Stimulated activated effector memory CD8-positive, alpha-beta T cell treated with anti-CD3 and anti-CD28 coated beads, Interleukin-12 subunit alpha, Interleukin-12 subunit beta, amount 100 ng/mL, for 72 hours (primary cell): ENCODE measurements at regions not wholly inside any gene's neighbourhood (a gene's known extent, or its start where the extent isn't known, plus 50 kb on each side); places are given as distances from the start of the nearest gene placed in this dataset.

Experiments used
- ATAC-seq: fragments of 150-1000 bp; cut with Tn5 transposase; 2 replicates; pipeline ENCODE4 v1.10.0; 2021
- DNase-seq, 2 donors: peaks; one replicate each; pipeline ENCODE4 v3.0.0; 2021 to 2022; ENCODE audit warnings: low spot score in 2 of 2
- H3K27ac Mint-ChIP-seq: one replicate; pipeline ENCODE4 v1.8.0; 2022; ENCODE audit warnings: mild to moderate bottlenecking, mixed read lengths
- H3K36me3 Mint-ChIP-seq: one replicate; pipeline ENCODE4 v1.8.0; 2022; ENCODE audit warnings: mild to moderate bottlenecking, mixed read lengths
- H3K4me1 Mint-ChIP-seq: one replicate; pipeline ENCODE4 v1.8.0; 2022; ENCODE audit warnings: mixed read lengths
- H3K4me3 Mint-ChIP-seq: one replicate; pipeline ENCODE4 v1.8.0; 2022; ENCODE audit warnings: mild to moderate bottlenecking, mixed read lengths
- H3K9me3 Mint-ChIP-seq: one replicate; pipeline ENCODE4 v1.8.0; 2022; ENCODE audit warnings: mixed read lengths

GRCh38 chr2:123040506-123040905 is 984.6 kb upstream of the CNTNAP5 start:
- no peak for DNase-seq
- H3K4me1 Mint-ChIP-seq: no peaks in the 10 kb centered on the region
- H3K36me3 Mint-ChIP-seq: no peaks in the 10 kb centered on the region

GRCh38 chr2:123043458-123043857 is 981.6 kb upstream of the CNTNAP5 start:
- Mint-ChIP-seq H3K36me3 (no peaks in the 10 kb centered on the region), H3K27ac (no peak overlapping the region), H3K9me3 (peaks cover 21% of the 10 kb centered on the region), H3K4me1 (no peaks in the 10 kb centered on the region), H3K4me3 (no peak overlapping the region)
- DNase-seq (no peak), ATAC-seq (no peak)

More at GRCh38 chr2:123040506-123040905, 984.6 kb upstream of the CNTNAP5 start:
- H3K27ac Mint-ChIP-seq: no peak overlapping the region
- H3K4me3 Mint-ChIP-seq: no peak overlapping the region
- peaks cover 24% of the 10 kb centered on the region for H3K9me3 Mint-ChIP-seq
- no peak for ATAC-seq

GRCh38 chr2:123045713-123046112 is 979.4 kb upstream of the CNTNAP5 start:
- no peaks in the 10 kb centered on the region for H3K4me1 Mint-ChIP-seq

GRCh38 chr2:123047186-123047585 is 977.9 kb upstream of the CNTNAP5 start:
- H3K4me3 Mint-ChIP-seq: no peak overlapping the region
- no peaks in the 10 kb centered on the region for H3K36me3 Mint-ChIP-seq
- H3K27ac Mint-ChIP-seq: no peak overlapping the region
- no peak for DNase-seq
- H3K9me3 Mint-ChIP-seq: peaks cover 13% of the 10 kb centered on the region
- ATAC-seq: no peak
- no peaks in the 10 kb centered on the region for H3K4me1 Mint-ChIP-seq

More at GRCh38 chr2:123045713-123046112, 979.4 kb upstream of the CNTNAP5 start:
- Mint-ChIP-seq H3K27ac (no peak overlapping the region), H3K36me3 (no peaks in the 10 kb centered on the region), H3K4me3 (no peak overlapping the region), H3K9me3 (peaks cover 13% of the 10 kb centered on the region)
- ATAC-seq: no peak
- DNase-seq: no peak

GRCh38 chr2:123051136-123051535 is 974.0 kb upstream of the CNTNAP5 start:
- Mint-ChIP-seq H3K36me3 (no peaks in the 10 kb centered on the region), H3K4me1 (no peaks in the 10 kb centered on the region), H3K9me3 (peaks cover 12% of the 10 kb centered on the region), H3K27ac (no peak overlapping the region), H3K4me3 (no peak overlapping the region)
- DNase-seq: no peak
- no peak for ATAC-seq

GRCh38 chr2:123061534-123061933 is 963.6 kb upstream of the CNTNAP5 start:
- Mint-ChIP-seq H3K36me3 (no peaks in the 10 kb centered on the region), H3K4me1 (no peaks in the 10 kb centered on the region), H3K27ac (no peak overlapping the region), H3K9me3 (peaks cover 32% of the 10 kb centered on the region), H3K4me3 (no peak overlapping the region)
- DNase-seq (no peak), ATAC-seq (no peak)

GRCh38 chr2:123073371-123073770 is 951.7 kb upstream of the CNTNAP5 start:
- Mint-ChIP-seq H3K36me3 (no peaks in the 10 kb centered on the region), H3K9me3 (peaks cover 15% of the 10 kb centered on the region), H3K4me1 (no peaks in the 10 kb centered on the region), H3K4me3 (no peak overlapping the region), H3K27ac (no peak overlapping the region)
- ATAC-seq (no peak), DNase-seq (no peak)

- Mint-ChIP-seq H3K4me1 (no peaks in the 10 kb centered on the region), H3K27ac (no peak overlapping the region), H3K9me3 (peaks cover 15% of the 10 kb centered on the region), H3K36me3 (no peaks in the 10 kb centered on the region), H3K4me3 (no peak overlapping the region)
- no peak for ATAC-seq
- DNase-seq: no peak
These were observed 951.1 kb upstream of the CNTNAP5 start for GRCh38 chr2:123073956-123074355.

GRCh38 chr2:123077101-123077500 is 948.0 kb upstream of the CNTNAP5 start:
- Mint-ChIP-seq H3K4me3 (no peak overlapping the region), H3K27ac (no peak overlapping the region), H3K9me3 (peaks cover 12% of the 10 kb centered on the region), H3K36me3 (no peaks in the 10 kb centered on the region), H3K4me1 (no peaks in the 10 kb centered on the region)
- DNase-seq (no peak), ATAC-seq (no peak)

- DNase-seq: no peak
- Mint-ChIP-seq H3K27ac (no peak overlapping the region), H3K4me1 (no peaks in the 10 kb centered on the region), H3K9me3 (peaks cover 19% of the 10 kb centered on the region), H3K36me3 (no peaks in the 10 kb centered on the region), H3K4me3 (no peak overlapping the region)
- no peak for ATAC-seq
These were observed 944.8 kb upstream of the CNTNAP5 start for GRCh38 chr2:123080331-123080730.

GRCh38 chr2:123085484-123085883 is 939.6 kb upstream of the CNTNAP5 start:
- Mint-ChIP-seq H3K4me3 (no peak overlapping the region), H3K9me3 (peaks cover 26% of the 10 kb centered on the region), H3K36me3 (no peaks in the 10 kb centered on the region), H3K27ac (no peak overlapping the region), H3K4me1 (no peaks in the 10 kb centered on the region)
- DNase-seq (no peak), ATAC-seq (no peak)

- H3K27ac Mint-ChIP-seq: no peak overlapping the region
- ATAC-seq (no peak), DNase-seq (no peak)
- H3K36me3 Mint-ChIP-seq: no peaks in the 10 kb centered on the region
- H3K4me1 Mint-ChIP-seq: no peaks in the 10 kb centered on the region
- H3K4me3 Mint-ChIP-seq: no peak overlapping the region
- peaks cover 26% of the 10 kb centered on the region for H3K9me3 Mint-ChIP-seq
These were observed 938.3 kb upstream of the CNTNAP5 start for GRCh38 chr2:123086613-123087385.

- DNase-seq: no peak
- no peaks in the 10 kb centered on the region for H3K36me3 Mint-ChIP-seq
- peaks cover 18% of the 10 kb centered on the region for H3K9me3 Mint-ChIP-seq
- ATAC-seq: no peak
- no peak overlapping the region for H3K27ac Mint-ChIP-seq
- H3K4me3 Mint-ChIP-seq: no peak overlapping the region
- no peaks in the 10 kb centered on the region for H3K4me1 Mint-ChIP-seq
These were observed 933.6 kb upstream of the CNTNAP5 start for GRCh38 chr2:123091471-123091870.

- Mint-ChIP-seq H3K4me3 (no peak overlapping the region), H3K36me3 (no peaks in the 10 kb centered on the region), H3K27ac (no peak overlapping the region), H3K4me1 (no peaks in the 10 kb centered on the region), H3K9me3 (peaks cover 17% of the 10 kb centered on the region)
- ATAC-seq (no peak), DNase-seq (no peak)
These were observed 931.9 kb upstream of the CNTNAP5 start for GRCh38 chr2:123093199-123093598.

GRCh38 chr2:123095219-123095835 is 929.8 kb upstream of the CNTNAP5 start:
- Mint-ChIP-seq H3K9me3 (peaks cover 20% of the 10 kb centered on the region), H3K4me3 (no peak overlapping the region), H3K4me1 (no peaks in the 10 kb centered on the region), H3K27ac (no peak overlapping the region), H3K36me3 (no peaks in the 10 kb centered on the region)
- no peak for DNase-seq
- ATAC-seq: no peak

GRCh38 chr2:123098619-123099018 is 926.5 kb upstream of the CNTNAP5 start:
- Mint-ChIP-seq H3K36me3 (no peaks in the 10 kb centered on the region), H3K4me3 (no peak overlapping the region), H3K9me3 (peaks cover 26% of the 10 kb centered on the region), H3K27ac (no peak overlapping the region), H3K4me1 (no peaks in the 10 kb centered on the region)
- DNase-seq (no peak), ATAC-seq (no peak)
